Central memory CD8-positive, alpha-beta T cell (primary cell): ENCODE measurements at regions not wholly inside any gene's neighbourhood (a gene's known extent, or its start where the extent isn't known, plus 50 kb on each side); places are given as distances from the start of the nearest gene placed in this dataset.

Experiments
- ATAC-seq: fragments of 150-1000 bp; cut with Tn5 transposase; replicated peaks from 2 replicates; pipeline ENCODE4 v1.10.0; 2022; ENCODE audit warnings: mild to moderate bottlenecking, moderate FRiP score, moderate number of reproducible peaks; ENCODE audit not compliant: poor library complexity, severe bottlenecking; ENCODE audit errors: extremely low read depth
- DNase-seq, 2 donors: peaks; one replicate each; pipeline ENCODE4 v3.0.0; 2021; ENCODE audit warnings: low spot score in 2 of 2
- H3K27ac Mint-ChIP-seq: one replicate; pipeline ENCODE4 v1.8.0; 2022; ENCODE audit warnings: low read depth, mild to moderate bottlenecking, moderate library complexity, mixed read lengths
- H3K27me3 Mint-ChIP-seq: one replicate; pipeline ENCODE4 v1.8.0; 2022; ENCODE audit warnings: mixed read lengths
- H3K36me3 Mint-ChIP-seq: one replicate; pipeline ENCODE4 v1.8.0; 2022; ENCODE audit warnings: mild to moderate bottlenecking, moderate library complexity, mixed read lengths; ENCODE audit not compliant: insufficient read depth
- H3K4me1 Mint-ChIP-seq: one replicate; pipeline ENCODE4 v1.8.0; 2022; ENCODE audit warnings: mixed read lengths
- H3K4me3 Mint-ChIP-seq: one replicate; pipeline ENCODE4 v1.8.0; 2022; ENCODE audit warnings: mild to moderate bottlenecking, moderate library complexity, mixed read lengths
- H3K9me3 Mint-ChIP-seq: one replicate; pipeline ENCODE4 v1.8.0; 2022; ENCODE audit warnings: mixed read lengths

GRCh38 chr6:77145244-77145643 lies 318.0 kb downstream of the HTR1B start:
- no peak overlapping the region for H3K27ac Mint-ChIP-seq
- no peak for ATAC-seq
- peaks cover 20% of the 10 kb centered on the region for H3K9me3 Mint-ChIP-seq
- H3K4me3 Mint-ChIP-seq: no peak overlapping the region
- H3K27me3 Mint-ChIP-seq: no peaks in the 10 kb centered on the region
- H3K36me3 Mint-ChIP-seq: no peaks in the 10 kb centered on the region
- H3K4me1 Mint-ChIP-seq: no peaks in the 10 kb centered on the region
- DNase-seq: no peak

GRCh38 chr6:77143659-77144447 lies 319.4 kb downstream of the HTR1B start:
- DNase-seq (no peak), ATAC-seq (no peak)
- H3K36me3 Mint-ChIP-seq: no peaks in the 10 kb centered on the region
- no peaks in the 10 kb centered on the region for H3K4me1 Mint-ChIP-seq
- no peak overlapping the region for H3K4me3 Mint-ChIP-seq
- H3K27ac Mint-ChIP-seq: no peak overlapping the region
- H3K27me3 Mint-ChIP-seq: no peaks in the 10 kb centered on the region
- peaks cover 14% of the 10 kb centered on the region for H3K9me3 Mint-ChIP-seq

GRCh38 chr6:77136086-77136485 lies 327.2 kb downstream of the HTR1B start:
- H3K36me3 Mint-ChIP-seq: no peaks in the 10 kb centered on the region
- DNase-seq (no peak), ATAC-seq (no peak)
- no peaks in the 10 kb centered on the region for H3K4me1 Mint-ChIP-seq
- H3K4me3 Mint-ChIP-seq: no peak overlapping the region
- H3K27ac Mint-ChIP-seq: no peak overlapping the region
- H3K9me3 Mint-ChIP-seq: peaks cover 9% of the 10 kb centered on the region
- H3K27me3 Mint-ChIP-seq: no peaks in the 10 kb centered on the region

- H3K9me3 Mint-ChIP-seq: peaks cover 17% of the 10 kb centered on the region
- no peaks in the 10 kb centered on the region for H3K36me3 Mint-ChIP-seq
- DNase-seq (no peak), ATAC-seq (no peak)
- no peaks in the 10 kb centered on the region for H3K4me1 Mint-ChIP-seq
- no peak overlapping the region for H3K27ac Mint-ChIP-seq
- H3K27me3 Mint-ChIP-seq: no peaks in the 10 kb centered on the region
- H3K4me3 Mint-ChIP-seq: no peak overlapping the region
These were observed 330.3 kb downstream of the HTR1B start for GRCh38 chr6:77133031-77133430.

GRCh38 chr6:77131426-77131825 lies 331.9 kb downstream of the HTR1B start:
- Mint-ChIP-seq H3K27ac (no peak overlapping the region), H3K9me3 (peaks cover 17% of the 10 kb centered on the region), H3K36me3 (no peaks in the 10 kb centered on the region), H3K4me1 (no peaks in the 10 kb centered on the region), H3K27me3 (no peaks in the 10 kb centered on the region), H3K4me3 (no peak overlapping the region)
- DNase-seq (no peak), ATAC-seq (no peak)

GRCh38 chr6:77124604-77125003 lies 338.7 kb downstream of the HTR1B start:
- no peaks in the 10 kb centered on the region for H3K4me1 Mint-ChIP-seq
- ATAC-seq (no peak), DNase-seq (no peak)
- no peaks in the 10 kb centered on the region for H3K36me3 Mint-ChIP-seq
- peaks cover 28% of the 10 kb centered on the region for H3K9me3 Mint-ChIP-seq
- no peaks in the 10 kb centered on the region for H3K27me3 Mint-ChIP-seq
- no peak overlapping the region for H3K4me3 Mint-ChIP-seq
- H3K27ac Mint-ChIP-seq: no peak overlapping the region

- Mint-ChIP-seq H3K9me3 (peaks cover 26% of the 10 kb centered on the region), H3K27me3 (no peaks in the 10 kb centered on the region), H3K36me3 (no peaks in the 10 kb centered on the region), H3K4me1 (no peaks in the 10 kb centered on the region), H3K27ac (no peak overlapping the region), H3K4me3 (no peak overlapping the region)
- DNase-seq: no peak
- ATAC-seq: no peak
These were observed 339.8 kb downstream of the HTR1B start for GRCh38 chr6:77123527-77123926.

GRCh38 chr6:77106992-77107391 lies 356.3 kb downstream of the HTR1B start:
- Mint-ChIP-seq H3K9me3 (peaks cover 18% of the 10 kb centered on the region), H3K4me1 (no peaks in the 10 kb centered on the region), H3K27ac (no peak overlapping the region), H3K4me3 (no peak overlapping the region), H3K36me3 (no peaks in the 10 kb centered on the region), H3K27me3 (no peaks in the 10 kb centered on the region)
- DNase-seq (no peak), ATAC-seq (no peak)

- H3K4me3 Mint-ChIP-seq: no peak overlapping the region
- no peaks in the 10 kb centered on the region for H3K27me3 Mint-ChIP-seq
- peaks cover 22% of the 10 kb centered on the region for H3K9me3 Mint-ChIP-seq
- no peaks in the 10 kb centered on the region for H3K4me1 Mint-ChIP-seq
- no peaks in the 10 kb centered on the region for H3K36me3 Mint-ChIP-seq
- H3K27ac Mint-ChIP-seq: no peak overlapping the region
- ATAC-seq: no peak
- DNase-seq: no peak
These were observed 358.2 kb downstream of the HTR1B start for GRCh38 chr6:77105091-77105490.

GRCh38 chr6:77097940-77098339 lies 365.4 kb downstream of the HTR1B start:
- ATAC-seq (no peak), DNase-seq (no peak)
- no peak overlapping the region for H3K27ac Mint-ChIP-seq

GRCh38 chr6:77095936-77096627 lies 367.2 kb downstream of the HTR1B start:
- no peaks in the 10 kb centered on the region for H3K27me3 Mint-ChIP-seq
- DNase-seq (no peak), ATAC-seq (no peak)
- H3K36me3 Mint-ChIP-seq: no peaks in the 10 kb centered on the region
- no peaks in the 10 kb centered on the region for H3K4me1 Mint-ChIP-seq
- H3K9me3 Mint-ChIP-seq: peaks cover 17% of the 10 kb centered on the region
- no peak overlapping the region for H3K4me3 Mint-ChIP-seq
- no peak overlapping the region for H3K27ac Mint-ChIP-seq

More at GRCh38 chr6:77097940-77098339, 365.4 kb downstream of the HTR1B start:
- H3K9me3 Mint-ChIP-seq: peaks cover 24% of the 10 kb centered on the region
- H3K27me3 Mint-ChIP-seq: no peaks in the 10 kb centered on the region
- no peak overlapping the region for H3K4me3 Mint-ChIP-seq
- no peaks in the 10 kb centered on the region for H3K36me3 Mint-ChIP-seq
- no peaks in the 10 kb centered on the region for H3K4me1 Mint-ChIP-seq

- ATAC-seq (no peak), DNase-seq (no peak)
- peaks cover 14% of the 10 kb centered on the region for H3K9me3 Mint-ChIP-seq
- no peak overlapping the region for H3K4me3 Mint-ChIP-seq
- no peak overlapping the region for H3K27ac Mint-ChIP-seq
- no peaks in the 10 kb centered on the region for H3K27me3 Mint-ChIP-seq
- H3K4me1 Mint-ChIP-seq: no peaks in the 10 kb centered on the region
- no peaks in the 10 kb centered on the region for H3K36me3 Mint-ChIP-seq
These were observed 368.5 kb downstream of the HTR1B start for GRCh38 chr6:77094821-77095220.

GRCh38 chr6:77092971-77093370 lies 370.3 kb downstream of the HTR1B start:
- Mint-ChIP-seq H3K9me3 (peaks cover 6% of the 10 kb centered on the region), H3K4me3 (no peak overlapping the region), H3K4me1 (no peaks in the 10 kb centered on the region), H3K36me3 (no peaks in the 10 kb centered on the region), H3K27ac (no peak overlapping the region), H3K27me3 (no peaks in the 10 kb centered on the region)
- DNase-seq (no peak), ATAC-seq (no peak)
